ENCODE measurements at regions not wholly inside any gene's neighbourhood (a gene's known extent, or its start where the extent isn't known, plus 50 kb on each side); places are given as distances from the start of the nearest gene placed in this dataset.

DNA sequence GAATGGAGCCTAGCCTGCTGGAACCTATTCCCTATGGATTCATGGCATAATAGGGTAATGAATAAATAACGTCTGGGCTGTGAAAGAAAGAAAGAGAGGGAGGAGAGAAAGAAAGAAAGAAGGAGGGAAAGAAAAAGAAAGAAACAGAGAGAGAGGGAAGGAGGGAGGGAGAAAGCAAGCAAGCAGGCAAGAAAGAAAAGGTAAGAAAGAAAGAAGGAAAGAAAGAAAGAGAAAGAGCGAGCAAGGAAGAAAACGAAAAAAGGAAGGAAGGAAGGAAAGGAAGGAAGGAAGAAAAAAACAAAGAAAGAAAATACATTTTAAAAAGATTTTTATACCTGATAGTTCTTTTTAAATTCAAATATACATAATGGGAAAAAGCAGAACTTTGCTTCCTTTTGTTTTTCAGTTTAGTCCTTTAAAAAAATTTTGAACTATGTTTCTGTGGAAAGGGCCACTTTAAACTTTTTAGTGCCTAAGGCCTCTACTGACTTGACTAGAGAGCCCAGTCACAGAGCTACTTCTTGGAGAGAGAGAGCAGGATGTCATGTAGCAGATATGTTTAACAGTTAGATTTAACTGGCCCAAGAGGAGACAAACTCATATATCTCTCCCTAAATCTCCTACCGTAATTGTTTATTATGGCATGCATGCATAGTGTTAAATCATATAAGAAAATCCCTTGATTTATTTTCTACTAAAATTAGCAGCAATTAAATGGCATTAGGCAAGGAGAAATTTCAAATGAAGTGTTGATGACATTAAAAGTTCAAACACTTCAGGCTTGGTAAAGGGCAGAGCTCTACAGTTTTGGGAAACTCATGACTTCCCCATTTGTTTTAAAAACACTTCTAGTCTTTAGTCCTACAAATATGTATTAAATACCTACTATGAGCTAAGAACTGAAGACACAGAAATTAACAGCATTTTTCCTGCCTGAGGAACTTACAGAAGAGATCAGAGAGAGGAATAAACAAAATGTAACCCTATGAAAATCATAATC, 305.5 kb downstream of the BCAT1 start:
- Histone ChIP-seq H3K4me1 (no peaks in the 10 kb centered on the region), H3K9me3 (no peaks in the 10 kb centered on the region), H3K27me3 (no peaks in the 10 kb centered on the region), H3K27ac (no peak overlapping the region), H3K36me3 (no peaks in the 10 kb centered on the region), H3K4me3 (no peak overlapping the region)
- DNase-seq (no peak), FAIRE-seq (no peak), ATAC-seq (no peak)
- TF ChIP-seq, protein P1, sequence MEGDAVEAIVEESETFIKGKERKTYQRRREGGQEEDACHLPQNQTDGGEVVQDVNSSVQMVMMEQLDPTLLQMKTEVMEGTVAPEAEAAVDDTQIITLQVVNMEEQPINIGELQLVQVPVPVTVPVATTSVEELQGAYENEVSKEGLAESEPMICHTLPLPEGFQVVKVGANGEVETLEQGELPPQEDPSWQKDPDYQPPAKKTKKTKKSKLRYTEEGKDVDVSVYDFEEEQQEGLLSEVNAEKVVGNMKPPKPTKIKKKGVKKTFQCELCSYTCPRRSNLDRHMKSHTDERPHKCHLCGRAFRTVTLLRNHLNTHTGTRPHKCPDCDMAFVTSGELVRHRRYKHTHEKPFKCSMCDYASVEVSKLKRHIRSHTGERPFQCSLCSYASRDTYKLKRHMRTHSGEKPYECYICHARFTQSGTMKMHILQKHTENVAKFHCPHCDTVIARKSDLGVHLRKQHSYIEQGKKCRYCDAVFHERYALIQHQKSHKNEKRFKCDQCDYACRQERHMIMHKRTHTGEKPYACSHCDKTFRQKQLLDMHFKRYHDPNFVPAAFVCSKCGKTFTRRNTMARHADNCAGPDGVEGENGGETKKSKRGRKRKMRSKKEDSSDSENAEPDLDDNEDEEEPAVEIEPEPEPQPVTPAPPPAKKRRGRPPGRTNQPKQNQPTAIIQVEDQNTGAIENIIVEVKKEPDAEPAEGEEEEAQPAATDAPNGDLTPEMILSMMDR (IDR thresholded peaks at IDR 0.05), result no peak
- intact Hi-C loops (cut with DNase I), result no loop called here
- 55 to 72% methylated on average over 4 of the region's 4 CpGs for WGBS, 2 donors

DNA sequence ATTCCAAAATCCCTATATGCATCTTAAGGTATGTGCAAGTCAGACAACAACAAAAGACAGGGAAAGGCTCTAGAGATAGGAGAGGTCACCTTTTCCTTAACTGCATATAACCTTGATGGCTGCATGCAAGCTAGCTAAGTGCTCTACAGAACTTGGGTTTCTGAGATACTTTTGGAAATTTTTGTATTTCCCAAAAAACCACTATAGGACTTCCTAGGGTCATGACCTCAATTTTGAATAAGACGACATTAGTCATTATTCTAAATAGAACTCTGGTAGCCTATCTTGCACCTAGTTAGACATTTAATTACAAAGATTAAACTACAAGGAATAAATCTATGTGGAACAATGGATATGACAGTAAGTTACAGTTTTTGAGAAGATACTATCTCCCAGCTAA, 309.3 kb downstream of the BCAT1 start:
- no peaks in the 10 kb centered on the region for H3K9me3 ChIP-seq
- no peak overlapping the region for H3K27ac ChIP-seq
- no peak for ATAC-seq
- WGBS, 2 donors, result 0 to 47% methylated on average over 1 of the region's 1 CpG
- no peaks in the 10 kb centered on the region for H3K4me1 ChIP-seq
- TF ChIP-seq, protein P1 (IDR thresholded peaks at IDR 0.05), result no peak
- no peak for DNase-seq
- H3K36me3 ChIP-seq, result no peaks in the 10 kb centered on the region
- no peak for FAIRE-seq
- H3K4me3 ChIP-seq, result no peak overlapping the region
- intact Hi-C loops (cut with DNase I), result no loop called here
- H3K27me3 ChIP-seq, result no peaks in the 10 kb centered on the region

DNA sequence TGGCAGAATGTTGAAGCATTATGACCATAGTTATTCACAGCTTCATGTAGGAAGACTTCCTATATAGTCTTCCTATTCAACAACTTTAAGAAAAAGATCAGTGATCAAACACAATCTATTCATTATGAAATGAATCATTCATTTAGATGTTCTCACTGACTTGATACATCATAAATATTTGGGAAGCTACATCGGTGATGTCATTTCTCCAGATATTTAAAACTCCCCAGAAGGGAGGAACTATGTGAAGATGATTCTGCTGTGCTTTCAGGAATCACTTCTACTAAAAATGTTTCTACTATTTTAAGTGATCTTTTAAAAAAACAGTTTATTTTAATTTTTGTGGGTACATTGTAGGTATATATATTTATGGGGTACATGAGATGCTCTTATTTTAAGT, 316.4 kb downstream of the BCAT1 start:
- Histone ChIP-seq H3K36me3 (no peaks in the 10 kb centered on the region), H3K4me3 (no peak overlapping the region), H3K9me3 (no peaks in the 10 kb centered on the region), H3K4me1 (no peaks in the 10 kb centered on the region), H3K27me3 (no peaks in the 10 kb centered on the region), H3K27ac (no peak overlapping the region)
- WGBS, 2 donors, result 78 to 85% methylated on average over 1 of the region's 1 CpG
- intact Hi-C loops (cut with DNase I), result no loop called here
- TF ChIP-seq, protein P1 (IDR thresholded peaks at IDR 0.05), result no peak
- FAIRE-seq (no peak), ATAC-seq (no peak), DNase-seq (no peak)

DNA sequence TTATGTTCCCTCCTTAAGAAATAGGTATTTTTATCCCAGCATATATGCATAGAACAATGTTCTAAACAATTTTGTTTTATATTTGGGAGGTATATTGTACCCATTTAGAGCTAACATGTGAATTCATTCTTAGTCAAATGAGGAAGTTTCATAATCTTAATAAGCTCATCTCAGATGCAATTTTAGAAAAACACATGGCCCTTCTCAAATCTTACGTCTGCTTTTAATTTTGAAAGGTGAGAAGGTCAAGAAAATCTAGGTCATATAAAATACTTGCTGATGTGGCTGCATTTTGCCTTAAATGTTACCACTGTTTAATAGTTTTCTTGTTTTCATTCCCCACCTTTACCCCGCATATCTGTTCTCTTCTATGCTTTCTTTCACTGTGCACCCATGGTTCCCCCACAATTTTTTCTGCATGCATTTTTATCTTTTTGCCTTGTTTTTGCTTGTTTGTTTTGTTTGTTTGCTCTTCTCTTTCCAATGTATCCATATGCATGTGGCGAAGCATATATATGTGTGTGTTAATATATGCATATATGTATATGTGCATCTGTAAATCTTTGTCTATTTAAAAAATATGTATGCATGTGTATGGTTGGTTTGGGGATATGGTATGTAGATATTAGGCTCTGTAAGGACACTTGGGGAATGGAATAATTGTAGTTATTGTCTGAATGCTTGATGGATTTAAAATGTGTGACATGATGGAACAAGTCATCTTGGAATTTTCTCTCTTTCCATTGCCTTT, 317.1 kb downstream of the BCAT1 start:
- Histone ChIP-seq H3K27ac (no peak overlapping the region), H3K36me3 (no peaks in the 10 kb centered on the region), H3K4me3 (no peak overlapping the region), H3K9me3 (no peaks in the 10 kb centered on the region), H3K27me3 (no peaks in the 10 kb centered on the region), H3K4me1 (no peaks in the 10 kb centered on the region)
- no peak for DNase-seq
- intact Hi-C loops (cut with DNase I), result no loop called here
- FAIRE-seq, result no peak
- TF ChIP-seq, protein P1 (IDR thresholded peaks at IDR 0.05), result no peak
- WGBS, 2 donors, result 80 to 83% methylated on average over 3 of the region's 3 CpGs
- ATAC-seq, result no peak

Measured in pancreas (tissue), 10 donors.